GM21367 (cell line): ENCODE measurements at regions not wholly inside any gene's neighbourhood (a gene's known extent, or its start where the extent isn't known, plus 50 kb on each side); places are given as distances from the start of the nearest gene placed in this dataset.
"Not testable (repeated sequence)": the region's sequence is repeated elsewhere in the genome, so short reads cannot be mapped to it uniquely, and the experiment has no call there.

Experiments
- ATAC-seq: cut with Tn5 transposase; IDR thresholded peaks from one replicate; pipeline ENCODE4 v1.9.1; 2021; ENCODE audit not compliant: unreplicated experiment

DNA sequence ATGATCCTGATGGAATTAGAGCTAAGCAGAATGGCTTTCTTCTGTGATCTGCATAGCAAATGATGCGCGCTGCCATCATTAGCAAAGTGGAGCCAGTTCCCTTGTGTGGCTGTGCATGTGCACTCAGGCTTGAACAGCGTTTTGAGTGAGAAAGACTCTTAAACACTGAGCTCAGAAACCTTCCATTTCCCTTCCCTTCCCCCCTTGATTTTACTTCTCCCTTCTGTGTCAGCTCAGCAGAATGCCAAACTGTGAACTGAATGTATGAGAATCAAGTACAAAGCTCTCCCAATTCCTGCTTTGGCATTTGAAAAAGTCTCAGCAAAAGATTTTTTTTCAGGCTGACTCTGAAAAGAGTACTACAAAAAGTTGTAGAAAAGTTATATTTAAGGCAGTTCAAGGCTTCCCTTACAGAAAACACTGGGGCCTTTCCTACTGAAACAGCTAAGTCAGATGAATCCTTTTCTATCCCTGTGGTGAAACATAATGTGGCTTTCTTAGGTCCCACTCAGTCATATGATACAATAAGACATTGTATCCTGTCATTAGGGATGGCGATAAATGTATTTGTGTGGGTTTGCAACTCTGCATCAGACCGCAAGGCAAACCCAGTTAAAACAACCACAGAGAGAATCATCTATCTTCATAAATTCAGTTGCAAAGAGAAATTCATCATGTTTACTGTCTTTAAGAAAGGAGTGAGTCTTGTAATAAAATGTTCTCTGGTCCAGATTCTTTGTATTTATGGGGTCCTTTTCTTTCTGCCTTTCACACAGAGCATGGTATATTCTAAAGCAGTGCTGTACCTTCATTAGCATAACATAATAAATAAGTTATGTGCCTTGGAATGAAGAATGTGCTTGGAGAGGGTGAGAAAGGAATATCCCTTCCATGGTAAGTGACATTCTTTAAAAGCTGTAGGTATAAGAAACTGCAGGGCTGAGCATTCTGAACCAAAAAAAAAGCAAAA, 222.6 kb downstream of the CAAP1 start:
- ATAC-seq, result no peak

DNA sequence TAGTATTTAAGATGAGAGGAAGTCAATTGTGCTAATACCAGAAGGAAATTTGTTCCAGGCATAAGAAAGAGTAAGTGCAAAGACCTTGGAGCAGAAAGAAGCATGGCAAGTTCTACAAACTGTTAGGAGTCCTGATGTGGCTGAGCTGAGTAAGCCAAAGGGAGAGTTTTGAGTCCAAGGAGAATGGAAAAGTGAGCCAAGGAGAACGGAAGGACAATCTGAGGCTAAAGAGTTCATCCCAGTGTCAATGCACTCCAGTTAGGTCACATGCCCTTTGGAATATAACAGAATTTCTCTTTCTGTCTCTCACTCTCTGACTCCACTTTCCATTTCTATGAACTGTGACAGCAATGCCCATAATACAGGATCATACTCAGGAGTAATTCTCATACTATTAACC, 224.7 kb downstream of the CAAP1 start:
- ATAC-seq, result no peak

DNA sequence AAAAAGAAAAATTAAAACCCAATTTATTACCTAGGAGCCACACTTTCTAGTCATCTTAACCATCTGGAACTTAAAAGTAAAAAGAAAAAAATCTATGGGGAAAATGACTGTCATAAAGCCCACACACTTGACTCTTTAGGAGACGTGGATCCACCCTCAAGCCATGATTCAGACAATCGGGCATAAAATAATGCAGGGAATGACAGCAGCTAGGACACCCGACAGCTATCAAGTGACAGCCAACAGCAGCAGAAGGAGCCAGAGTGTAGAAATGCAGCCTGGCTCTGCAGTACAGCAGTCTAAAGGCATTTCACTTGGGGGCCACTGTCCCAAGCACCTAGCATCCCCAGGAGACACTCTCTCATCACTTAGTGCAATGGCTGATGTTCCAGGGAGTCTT, 226.9 kb downstream of the CAAP1 start:
- no peak for ATAC-seq

DNA sequence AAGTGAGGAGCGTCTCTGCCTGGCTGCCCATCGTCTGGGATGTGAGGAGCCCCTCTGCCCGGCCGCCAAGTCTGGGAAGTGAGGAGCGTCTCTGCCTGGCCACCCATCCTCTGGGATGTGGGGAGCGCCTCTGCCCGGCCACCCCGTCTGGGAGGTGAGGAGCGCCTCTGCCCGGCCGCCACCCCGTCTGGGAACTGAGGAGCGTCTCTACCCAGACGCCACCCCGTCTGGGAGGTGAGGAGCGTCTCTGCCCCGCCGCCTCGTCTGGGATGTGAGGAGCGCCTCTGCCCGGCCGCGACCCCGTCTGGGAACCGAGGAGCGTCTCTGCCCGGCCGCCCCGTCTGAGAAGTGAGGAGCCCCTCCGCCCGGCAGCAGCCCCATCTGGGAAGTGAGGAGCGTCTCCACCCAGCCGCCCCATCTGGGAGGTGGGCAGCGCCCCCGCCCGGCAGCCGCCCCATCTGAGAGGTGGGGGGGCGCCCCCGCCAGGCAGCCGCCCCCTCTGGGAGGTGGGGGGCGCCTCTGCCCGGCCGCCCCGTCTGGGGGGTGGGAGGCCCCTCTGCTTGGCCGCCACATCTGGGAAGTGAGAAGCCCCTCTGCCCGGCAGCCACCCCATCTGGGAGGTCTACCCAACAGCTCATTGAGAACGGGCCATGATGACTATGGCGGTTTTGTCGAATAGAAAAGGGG, 228.4 kb downstream of the CAAP1 start:
- not testable (repeated sequence) for ATAC-seq

DNA sequence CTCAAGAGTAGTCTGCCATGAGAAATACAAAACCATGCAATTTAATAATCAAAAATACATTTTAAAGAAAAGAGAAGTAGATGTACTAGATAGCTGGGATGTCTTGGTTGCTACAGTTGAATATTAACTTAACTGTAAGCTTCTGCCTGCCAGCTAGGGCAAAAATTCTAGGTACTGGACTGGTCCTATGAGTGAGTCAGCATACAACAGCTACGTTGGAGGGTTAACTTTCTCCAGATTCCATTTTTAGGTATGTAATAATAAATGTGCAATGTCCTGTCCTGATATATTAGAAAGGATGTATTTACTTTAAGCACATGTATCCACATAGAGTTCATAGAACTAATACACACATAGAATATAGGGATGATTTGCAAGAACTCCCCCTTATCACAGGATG, 230.1 kb downstream of the CAAP1 start:
- ATAC-seq, result no peak

DNA sequence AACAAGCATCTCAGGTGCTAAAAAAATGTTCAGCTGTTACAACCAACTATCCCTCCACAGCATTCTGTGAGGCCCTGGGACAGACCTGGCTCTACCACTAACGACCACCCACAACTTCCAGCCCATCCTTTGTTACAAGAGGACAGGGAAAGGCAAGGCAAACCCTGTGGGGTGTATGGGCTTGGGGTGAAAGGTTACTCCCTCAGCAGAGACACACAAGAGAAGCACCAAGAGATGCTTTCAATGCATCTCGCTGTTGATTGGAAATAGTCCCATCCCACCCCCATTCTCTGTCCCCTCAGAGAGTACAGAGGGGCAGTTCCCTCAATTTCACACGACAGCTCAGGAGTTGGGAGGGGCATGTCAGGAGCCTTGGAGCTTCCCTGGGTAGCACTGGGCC, 234.1 kb downstream of the CAAP1 start:
- no peak for ATAC-seq

DNA sequence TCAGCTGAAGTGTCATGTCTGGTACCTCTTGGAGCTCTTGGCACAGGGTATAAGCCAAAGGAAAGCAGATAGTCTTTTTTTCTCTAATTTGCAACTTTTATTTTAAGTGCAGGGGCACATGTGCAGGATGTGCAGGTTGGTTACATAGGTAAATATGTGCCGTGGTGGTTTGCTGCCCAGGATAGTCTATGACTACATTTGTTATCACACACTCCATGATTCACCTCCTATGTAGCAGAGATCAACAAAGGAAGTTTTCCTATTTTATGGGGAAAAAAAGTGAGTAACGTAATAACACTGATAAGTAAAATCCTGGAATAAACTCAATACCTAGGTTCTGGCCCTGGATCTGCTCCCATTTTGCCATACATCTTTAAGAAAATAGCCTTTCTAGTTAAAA, 234.6 kb downstream of the CAAP1 start:
- no peak for ATAC-seq

DNA sequence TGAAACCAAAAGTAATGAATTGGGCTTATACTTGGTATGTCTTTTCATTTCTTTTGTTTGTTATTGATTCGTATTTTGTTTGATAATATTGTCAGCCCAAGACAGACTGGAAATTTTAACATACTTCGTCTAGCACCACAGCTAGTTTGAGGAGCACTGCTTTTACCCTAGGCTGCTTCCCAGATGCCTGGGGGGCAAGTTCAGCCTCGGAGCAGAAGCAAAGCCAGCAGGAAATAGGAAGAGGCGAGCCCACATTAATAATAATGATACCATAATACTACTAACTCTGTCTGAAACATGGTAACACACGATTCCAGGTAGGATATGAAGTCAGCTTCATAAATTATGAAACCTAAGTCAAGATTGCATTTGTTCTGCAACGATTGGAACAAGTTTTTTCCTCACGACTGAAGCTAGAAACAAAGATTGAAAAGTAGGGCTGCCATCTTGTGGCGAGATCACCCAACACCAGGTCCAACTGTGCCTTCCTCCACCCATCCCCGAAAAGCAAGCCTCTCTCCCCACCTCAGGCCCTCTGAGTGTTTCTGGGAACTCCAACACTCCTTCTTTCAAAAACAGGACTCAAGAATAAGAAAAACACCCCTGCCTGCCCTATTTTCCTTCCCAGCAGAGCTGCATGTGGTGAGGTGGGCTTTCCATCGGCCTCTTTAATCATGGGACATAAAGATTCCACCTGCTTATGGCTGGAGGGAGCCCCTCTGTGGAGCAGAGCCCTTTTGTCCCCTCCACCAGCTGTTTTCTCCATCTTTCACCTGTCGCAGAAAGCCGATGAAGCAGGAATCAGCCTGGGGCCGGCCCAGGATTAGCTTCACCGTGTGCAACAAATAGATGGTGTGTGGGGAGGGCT, 236.4 kb downstream of the CAAP1 start:
- ATAC-seq, result no peak

DNA sequence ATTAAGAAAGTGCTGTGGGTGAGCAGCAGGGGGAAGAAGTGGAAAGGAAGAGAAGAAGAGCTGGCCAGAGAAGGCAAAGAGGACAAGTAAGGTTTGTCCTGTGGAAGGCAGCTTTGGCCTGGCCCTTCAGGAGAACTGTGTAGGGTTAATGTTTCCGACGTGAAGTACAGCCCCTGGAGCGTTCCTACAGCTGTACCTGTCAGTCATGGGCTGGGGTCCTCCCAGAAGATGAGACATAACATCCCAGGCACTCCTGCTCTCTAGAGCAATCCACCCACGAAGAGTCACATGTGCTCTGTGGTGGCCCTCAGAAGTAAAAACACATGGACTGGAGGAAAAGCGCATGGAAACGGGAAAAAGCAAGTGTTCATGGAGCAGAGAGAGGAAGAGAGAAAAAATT, 237.4 kb downstream of the CAAP1 start:
- ATAC-seq, result no peak

DNA sequence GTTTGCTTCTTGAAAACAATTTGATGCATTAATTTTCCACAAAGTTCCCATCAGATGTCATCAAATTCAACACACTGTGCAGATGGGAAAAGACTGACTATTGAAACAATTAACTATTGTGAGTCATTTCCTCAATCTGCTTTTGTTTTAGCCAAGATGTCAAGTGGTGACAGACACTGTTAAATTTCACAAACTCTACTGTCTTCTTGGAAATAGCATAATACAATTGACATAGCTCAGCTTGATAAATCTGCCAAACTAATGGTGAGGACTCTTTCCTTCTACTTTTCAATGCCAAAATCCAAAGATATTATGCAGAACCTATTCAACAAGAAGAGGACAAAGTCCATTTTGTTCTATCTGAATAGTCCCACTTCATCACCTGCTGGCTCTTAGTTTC, 242.3 kb downstream of the CAAP1 start:
- ATAC-seq, result no peak

DNA sequence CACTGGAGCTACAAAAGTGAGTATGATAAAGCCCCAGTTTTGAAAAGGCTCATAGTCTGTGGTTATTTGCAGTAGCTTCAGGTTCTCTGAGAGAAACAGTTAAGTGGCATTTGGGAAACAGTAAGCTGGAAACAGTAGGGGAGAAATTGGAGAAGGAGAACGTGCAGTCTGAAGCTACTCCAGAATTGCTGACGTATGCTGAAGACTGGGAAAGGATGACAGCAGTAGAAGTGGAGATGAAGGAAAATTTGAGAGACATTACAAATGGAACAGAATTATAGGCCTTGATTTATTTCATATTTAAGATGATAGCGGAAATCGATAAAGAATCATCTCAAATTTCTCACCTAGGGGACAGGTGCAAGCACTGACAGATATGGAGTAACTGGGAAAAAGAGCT, 248.8 kb downstream of the CAAP1 start:
- ATAC-seq, result no peak

DNA sequence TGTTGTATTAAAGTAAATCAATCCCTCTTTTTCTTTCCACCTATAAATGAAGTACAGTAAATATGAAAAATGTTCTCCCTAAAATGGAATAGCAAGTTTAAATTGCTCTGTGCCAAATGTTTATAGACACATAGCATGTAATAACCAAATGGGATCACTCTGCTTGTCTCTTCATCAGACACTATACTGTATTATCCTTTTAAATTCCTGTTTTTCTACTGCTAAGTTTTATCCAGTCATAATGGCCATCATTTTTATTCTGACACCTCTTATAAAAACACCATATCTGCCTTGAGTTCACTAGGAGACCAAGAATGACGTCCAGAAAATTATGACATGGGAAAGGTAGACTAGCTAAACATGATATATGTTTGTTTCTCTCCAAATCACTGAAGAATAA, 252.8 kb downstream of the CAAP1 start:
- ATAC-seq, result no peak

DNA sequence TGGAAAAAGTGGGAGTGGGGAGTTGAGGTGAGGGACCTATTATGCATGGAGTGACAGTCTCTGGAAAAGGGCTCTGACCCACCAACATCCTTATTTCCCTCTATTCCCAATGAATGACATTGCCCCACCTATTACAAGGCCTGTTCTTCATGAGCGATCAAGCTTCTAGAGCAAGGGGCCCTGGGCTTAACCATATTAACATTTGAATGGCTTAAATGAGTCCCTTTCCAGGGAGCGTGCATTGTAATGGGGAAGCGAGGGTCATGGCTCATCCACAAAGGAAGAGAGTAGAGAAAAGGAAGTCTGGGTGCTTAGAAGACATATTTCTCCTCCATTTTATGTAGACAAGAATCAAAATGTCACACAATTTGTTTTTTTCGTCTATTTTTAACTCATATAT, 255.5 kb downstream of the CAAP1 start:
- no peak for ATAC-seq

DNA sequence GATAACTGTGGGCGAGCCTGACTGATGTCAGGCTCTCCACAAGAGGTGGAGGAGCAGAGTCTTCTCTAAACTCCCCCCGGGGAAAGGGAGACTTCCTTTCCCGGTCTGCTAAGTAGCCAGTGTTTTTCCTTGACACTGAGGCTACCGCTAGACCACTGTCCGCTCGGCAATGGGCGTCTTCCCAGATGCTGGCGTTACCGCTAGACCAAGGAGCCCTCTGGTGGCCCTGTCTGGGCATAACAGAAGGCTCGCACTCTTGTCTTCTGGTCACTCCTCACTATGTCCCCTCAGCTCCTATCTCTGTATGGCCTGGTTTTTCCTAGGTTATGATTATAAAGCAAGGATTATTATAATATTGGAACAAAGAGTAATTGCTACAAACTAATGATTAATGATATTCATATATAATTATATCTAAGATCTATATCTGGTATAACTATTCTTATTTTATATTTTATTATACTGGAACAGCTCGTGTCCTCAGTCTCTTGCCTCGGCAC, 278.7 kb downstream of the CAAP1 start:
- ATAC-seq, result not testable (repeated sequence)

DNA sequence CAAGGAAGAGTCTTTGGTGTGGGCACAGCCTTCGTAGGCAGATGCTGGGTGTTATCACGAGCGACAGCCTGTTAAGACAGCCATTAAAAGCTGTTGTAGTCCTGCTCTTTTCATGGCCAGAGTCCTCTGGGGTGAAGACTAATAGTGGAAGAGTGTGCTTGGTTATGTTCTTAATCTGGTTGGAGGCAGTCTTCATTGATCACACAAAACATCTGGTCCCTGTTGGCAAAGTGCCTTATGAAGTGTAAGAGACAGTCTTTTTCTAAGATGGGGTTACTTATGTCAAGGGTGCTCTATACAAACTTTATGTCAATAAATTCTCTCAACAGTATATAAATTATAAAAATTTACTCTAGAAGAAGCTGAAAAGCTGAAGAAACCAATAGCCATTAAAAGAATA, 280.4 kb downstream of the CAAP1 start:
- no peak for ATAC-seq

DNA sequence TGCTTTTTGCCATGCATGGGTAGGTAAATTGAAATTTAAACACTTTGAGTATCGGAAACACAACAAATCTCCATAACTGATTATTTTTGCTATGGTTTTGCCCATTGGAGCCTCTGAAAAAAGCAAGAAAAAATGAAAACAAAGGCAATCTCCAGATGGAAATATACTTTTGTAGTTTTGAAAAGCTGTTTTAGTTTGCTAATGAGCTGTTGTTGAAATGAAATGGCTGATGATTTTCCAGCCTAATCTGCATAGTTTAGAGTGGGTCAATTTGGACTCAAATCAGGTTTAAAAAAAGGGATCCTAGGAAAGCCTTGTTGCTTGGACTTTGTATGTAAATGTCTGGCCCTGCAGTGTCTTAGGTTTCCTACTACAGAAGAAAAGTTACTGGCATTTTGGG, 285.8 kb downstream of the CAAP1 start:
- no peak for ATAC-seq

DNA sequence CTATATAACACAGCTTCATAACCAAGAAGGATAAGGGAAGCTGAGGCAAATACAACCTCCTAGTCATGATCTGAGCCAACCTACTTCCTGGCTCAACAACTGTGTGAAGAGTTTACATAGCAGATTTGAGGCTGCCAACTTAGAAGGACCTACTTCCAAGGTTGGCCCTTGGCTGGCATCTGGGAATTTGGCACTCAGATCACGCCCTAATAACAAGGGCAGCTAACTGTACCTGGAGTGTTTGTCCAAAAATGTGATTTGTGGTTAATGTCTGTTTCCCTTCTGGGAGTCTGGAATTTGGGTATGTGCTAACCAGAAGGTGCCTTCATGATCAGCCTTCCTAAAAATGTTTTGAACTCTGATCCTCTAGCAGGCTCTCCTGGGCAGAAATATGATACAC, 287.2 kb downstream of the CAAP1 start:
- no peak for ATAC-seq

DNA sequence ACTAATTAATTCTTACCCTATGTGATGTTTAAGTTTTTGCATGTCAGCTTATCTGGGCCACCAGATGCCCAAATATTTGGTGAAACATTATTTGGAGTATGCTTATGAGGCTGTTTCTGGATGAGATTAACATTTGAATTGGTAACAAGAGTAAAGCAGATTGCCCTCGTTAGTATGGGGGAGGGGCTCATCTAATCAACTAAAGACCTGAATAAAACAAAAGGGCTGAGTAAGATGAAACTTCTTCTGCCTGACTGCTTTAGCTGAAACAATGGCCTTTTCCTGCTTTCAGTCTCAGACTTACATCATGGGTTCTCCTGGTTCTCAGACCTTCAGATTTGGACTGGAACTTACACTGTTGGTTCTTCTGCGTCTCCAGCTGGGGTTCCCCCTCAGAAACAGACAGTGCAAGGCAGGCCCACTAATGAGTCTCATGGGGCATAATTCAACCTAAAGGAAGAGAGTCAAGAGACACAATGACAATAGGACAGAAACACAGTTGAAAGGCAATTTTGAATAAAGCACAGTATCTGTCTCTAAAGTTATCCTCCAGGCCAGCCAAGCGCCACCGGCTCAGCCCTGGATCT, 288.4 kb downstream of the CAAP1 start:
- no peak for ATAC-seq

DNA sequence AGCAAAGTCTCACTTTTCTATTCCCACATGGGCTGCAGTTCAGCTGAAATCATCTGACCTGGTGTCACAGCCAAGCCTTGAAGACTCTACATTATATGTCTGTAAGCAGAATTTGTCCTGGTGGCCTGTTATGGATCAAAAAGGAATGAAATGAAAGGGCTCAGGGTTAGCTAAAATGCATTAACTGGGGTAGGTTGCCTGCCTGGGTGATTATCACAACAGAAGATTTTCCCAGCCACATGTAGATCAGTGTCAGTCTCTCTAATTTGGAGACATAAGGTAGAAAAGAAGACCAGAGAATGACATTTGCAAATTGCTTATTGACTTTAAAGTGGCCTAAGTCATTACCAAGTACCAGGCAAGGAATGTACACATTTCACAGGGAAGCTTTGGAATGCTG, 289.0 kb downstream of the CAAP1 start:
- no peak for ATAC-seq

DNA sequence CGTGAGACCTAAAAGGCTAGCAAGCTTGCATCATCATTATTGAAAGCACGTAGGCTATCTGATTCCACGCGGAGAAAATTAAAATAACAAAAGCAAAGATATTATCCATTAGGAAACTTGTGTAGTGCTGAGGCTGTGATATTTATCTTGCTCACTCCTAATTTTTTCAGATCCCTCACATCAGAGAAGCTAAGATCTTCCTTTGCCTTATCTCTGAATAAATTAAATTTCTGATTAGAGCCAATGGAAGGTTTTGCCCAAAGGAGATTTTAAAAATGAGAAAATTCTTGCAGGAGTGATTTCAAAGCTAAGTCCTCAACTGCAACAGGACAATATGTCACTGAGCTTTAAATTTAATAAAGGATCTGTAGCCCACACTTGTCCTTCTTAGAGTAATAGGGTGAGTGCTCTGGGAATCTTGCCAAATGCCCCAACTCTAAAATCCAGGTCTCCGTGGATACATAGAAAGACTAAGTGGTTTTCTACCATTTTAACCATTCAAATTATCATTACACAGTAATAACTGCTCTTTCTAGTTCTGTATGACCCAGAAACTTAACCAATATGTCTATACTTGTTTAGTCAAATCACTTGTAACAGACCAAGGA, 295.0 kb downstream of the CAAP1 start:
- ATAC-seq, result no peak
